ENCODE measurements at regions not wholly inside any gene's neighbourhood (a gene's known extent, or its start where the extent isn't known, plus 50 kb on each side); places are given as distances from the start of the nearest gene placed in this dataset.

DNA sequence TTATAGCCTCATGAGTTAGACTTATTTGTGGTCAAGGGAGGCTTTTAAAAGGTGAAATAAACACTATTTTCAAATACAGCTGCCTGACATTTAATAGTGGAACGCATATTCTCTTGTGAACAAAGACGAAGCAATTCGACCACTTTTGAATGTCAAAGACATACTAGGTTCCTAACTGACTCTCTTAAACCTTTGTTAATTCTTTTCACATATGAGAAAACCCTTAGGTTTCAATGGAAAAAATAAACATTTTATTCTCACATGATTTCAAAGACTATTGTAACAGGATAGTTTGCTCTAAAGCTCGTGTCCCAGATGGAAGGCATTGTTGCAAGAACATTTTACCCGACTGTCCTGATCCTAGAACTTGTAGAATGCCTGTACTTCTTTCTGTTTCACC is 74.8 kb upstream of the BOC start:
- no peak overlapping the region for H3K9ac ChIP-seq (ENCODE audit: low read length)
- no peaks in the 10 kb centered on the region for H3K79me2 ChIP-seq (ENCODE audit: insufficient read depth, low read length)
- H3K27ac ChIP-seq (ENCODE audit: low read depth, low read length) = no peak overlapping the region
- ChIA-PET RAD21 (ENCODE audit: low non-redundant PET in 1 of 2, low total read pairs in 2 of 2, uncharacterized antibody in 2 of 2, unreplicated experiment in 2 of 2) (no interaction called here), CTCF (interaction anchor here (1.0 to 4.9 kb wide), 3 partner anchors 102 to 151 kb away, joined by 3 to 42 read pairs (median 4); no protein-coding TSS in a partner anchor), POLR2A (no interaction called here)
- no peaks in the 10 kb centered on the region for H4K20me1 ChIP-seq (ENCODE audit: insufficient read depth)
- no peaks in the 10 kb centered on the region for H3K9me3 ChIP-seq (ENCODE audit: control insufficient read depth in 1 of 2, insufficient read depth in 1 of 2, low read depth in 1 of 2, low read length in 2 of 2)
- H2AFZ ChIP-seq (ENCODE audit: low read depth, low read length, poor library complexity, severe bottlenecking) = peak overlapping the region; percentile 86
- H3K27me3 ChIP-seq (ENCODE audit: insufficient read depth, low read length) = no peaks in the 10 kb centered on the region
- no peak overlapping the region for H3K4me3 ChIP-seq (replicated peaks in 1 of 2; ENCODE audit: low read depth in 1 of 2, low read length in 2 of 2)
- intact Hi-C loops (cut with micrococcal nuclease) = loop anchor here (1.0 to 5.0 kb wide), 3 partner anchors 84 to 491 kb away; no protein-coding TSS in a partner anchor
- no TSS peak for BruUV-seq (replicated peaks)
- no peaks in the 10 kb centered on the region for H3K4me1 ChIP-seq (ENCODE audit: control insufficient read depth in 1 of 2, insufficient read depth in 2 of 2, low read length in 2 of 2)
- no peak overlapping the region for H3K4me2 ChIP-seq (ENCODE audit: low read length)
- H3K36me3 ChIP-seq (ENCODE audit: control insufficient read depth in 1 of 2, insufficient read depth in 2 of 2, low read length in 2 of 2) = no peaks in the 10 kb centered on the region
- DNase-seq (ENCODE audit: low read depth, low spot score) = no peak
- ATAC-seq = no peak
- H3K9me2 ChIP-seq (ENCODE audit: insufficient read depth) = no peaks in the 10 kb centered on the region
- TF ChIP-seq EGR1 (IDR thresholded peaks at IDR 0.05; ENCODE audit: low read depth) (no peak), ZNF274 (IDR thresholded peaks at IDR 0.05; ENCODE audit: low read depth, low read length) (no peak), YY1 (IDR thresholded peaks at IDR 0.05; ENCODE audit: extremely low read depth, insufficient replicate concordance, low read depth, low read length) (no peak), RAD21 (IDR thresholded peaks at IDR 0.05; ENCODE audit: low read depth) (no peak), REST (IDR thresholded peaks at IDR 0.05; ENCODE audit: low read depth) (no peak), SP1 (IDR thresholded peaks at IDR 0.05; ENCODE audit: low read depth) (no peak), FOSL1 (IDR thresholded peaks at IDR 0.05; ENCODE audit: low read depth) (no peak), POLR2A (IDR thresholded peaks at IDR 0.05; ENCODE audit: borderline replicate concordance, extremely low read depth, insufficient read depth, insufficient read length) (no peak), CEBPB (IDR thresholded peaks at IDR 0.05; ENCODE audit: low read depth) (no peak), MAX (IDR thresholded peaks at IDR 0.05) (no peak), SRF (IDR thresholded peaks at IDR 0.05; ENCODE audit: low read depth) (no peak)
- TF ChIP-seq, protein P1, sequence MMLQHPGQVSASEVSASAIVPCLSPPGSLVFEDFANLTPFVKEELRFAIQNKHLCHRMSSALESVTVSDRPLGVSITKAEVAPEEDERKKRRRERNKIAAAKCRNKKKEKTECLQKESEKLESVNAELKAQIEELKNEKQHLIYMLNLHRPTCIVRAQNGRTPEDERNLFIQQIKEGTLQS (IDR thresholded peaks at IDR 0.05) = no peak
